DMS 273 (cell line): ENCODE measurements at regions not wholly inside any gene's neighbourhood (a gene's known extent, or its start where the extent isn't known, plus 50 kb on each side); places are given as distances from the start of the nearest gene placed in this dataset.
A peak's percentile ranks its signal among the peaks of the same experiment; 100 is the strongest.

Source experiments
- DNase-seq: peaks from one replicate; lab custom pipeline; 2025; ENCODE audit not compliant: unreplicated experiment; lab: John Stamatoyannopoulos, UW

GRCh38 chr9:126123927-126124326 lies 202.7 kb upstream of the MVB12B start:
- no peak for DNase-seq

GRCh38 chr9:126125177-126125576 lies 201.5 kb upstream of the MVB12B start:
- no peak for DNase-seq

GRCh38 chr9:126125577-126125976 lies 201.1 kb upstream of the MVB12B start:
- DNase-seq: peak; percentile 14

- no peak for DNase-seq
These were observed 200.6 kb upstream of the MVB12B start for GRCh38 chr9:126125992-126126409.

DNA sequence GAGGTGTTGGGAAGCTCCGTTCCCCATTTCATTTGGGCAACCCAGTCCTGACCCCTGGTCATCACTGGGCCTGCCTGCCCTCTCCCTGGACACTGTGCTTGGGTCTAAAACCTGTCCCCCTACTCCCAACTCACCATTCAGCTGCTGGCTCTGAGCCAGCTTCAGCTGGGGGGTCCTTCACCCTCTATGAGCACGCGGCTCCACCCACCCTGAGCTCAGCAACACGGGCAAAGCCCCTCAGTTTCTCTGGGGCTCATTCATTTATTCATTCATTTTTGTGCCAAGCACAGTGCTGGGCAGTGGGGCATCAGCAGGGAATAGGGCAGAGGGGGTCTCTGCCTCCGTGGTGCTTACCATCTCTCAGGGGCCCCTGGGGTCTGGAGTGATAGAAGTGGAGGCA lies 199.8 kb upstream of the MVB12B start:
- DNase-seq: no peak

GRCh38 chr9:126127591-126127990 lies 199.0 kb upstream of the MVB12B start:
- DNase-seq: no peak

- no peak for DNase-seq
These were observed 198.0 kb upstream of the MVB12B start for GRCh38 chr9:126128494-126129142.

- no peak for DNase-seq
These were observed 195.3 kb upstream of the MVB12B start for GRCh38 chr9:126131066-126132010.

DNA sequence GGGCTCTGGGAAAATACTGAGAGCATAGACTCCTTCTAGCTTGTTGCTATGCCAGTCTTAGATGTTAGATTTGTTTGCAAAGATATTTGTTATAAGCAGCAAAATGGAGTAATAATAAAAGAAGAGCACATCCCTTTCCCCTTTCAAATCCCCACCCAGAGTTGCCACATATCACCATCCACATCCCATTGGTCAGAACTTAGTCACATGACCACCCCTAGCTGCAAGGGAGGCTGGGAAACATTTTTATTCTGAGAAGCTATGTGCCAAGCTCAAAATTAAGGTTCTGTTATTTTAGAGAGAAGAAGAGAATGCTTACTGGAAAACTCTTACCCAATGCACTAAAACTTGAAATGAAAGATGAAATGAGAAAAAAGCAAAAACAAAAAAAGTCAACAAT lies 193.9 kb upstream of the MVB12B start:
- DNase-seq: no peak

GRCh38 chr9:126144196-126144595 lies 182.4 kb upstream of the MVB12B start:
- DNase-seq: no peak

GRCh38 chr9:126144603-126145456 lies 181.8 kb upstream of the MVB12B start:
- DNase-seq: no peak

DNA sequence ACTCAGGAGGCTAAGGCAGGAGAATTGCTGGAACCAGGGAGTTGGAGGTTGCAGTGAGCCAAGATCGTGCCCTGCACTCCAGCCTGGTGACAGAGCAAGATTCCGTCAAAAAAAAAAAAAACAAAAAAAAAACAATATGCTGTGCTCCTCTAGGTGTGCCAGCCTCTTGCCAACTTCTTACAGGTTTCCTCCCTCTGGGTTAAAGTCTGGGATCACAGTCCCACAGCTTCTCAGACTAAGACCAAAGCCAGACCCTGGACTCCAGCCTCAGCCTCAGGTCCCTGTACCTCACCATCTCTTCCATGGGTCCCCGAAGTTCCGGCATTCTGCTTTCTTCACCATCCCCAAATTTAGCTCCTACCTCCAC lies 180.8 kb upstream of the MVB12B start:
- DNase-seq: no peak

DNA sequence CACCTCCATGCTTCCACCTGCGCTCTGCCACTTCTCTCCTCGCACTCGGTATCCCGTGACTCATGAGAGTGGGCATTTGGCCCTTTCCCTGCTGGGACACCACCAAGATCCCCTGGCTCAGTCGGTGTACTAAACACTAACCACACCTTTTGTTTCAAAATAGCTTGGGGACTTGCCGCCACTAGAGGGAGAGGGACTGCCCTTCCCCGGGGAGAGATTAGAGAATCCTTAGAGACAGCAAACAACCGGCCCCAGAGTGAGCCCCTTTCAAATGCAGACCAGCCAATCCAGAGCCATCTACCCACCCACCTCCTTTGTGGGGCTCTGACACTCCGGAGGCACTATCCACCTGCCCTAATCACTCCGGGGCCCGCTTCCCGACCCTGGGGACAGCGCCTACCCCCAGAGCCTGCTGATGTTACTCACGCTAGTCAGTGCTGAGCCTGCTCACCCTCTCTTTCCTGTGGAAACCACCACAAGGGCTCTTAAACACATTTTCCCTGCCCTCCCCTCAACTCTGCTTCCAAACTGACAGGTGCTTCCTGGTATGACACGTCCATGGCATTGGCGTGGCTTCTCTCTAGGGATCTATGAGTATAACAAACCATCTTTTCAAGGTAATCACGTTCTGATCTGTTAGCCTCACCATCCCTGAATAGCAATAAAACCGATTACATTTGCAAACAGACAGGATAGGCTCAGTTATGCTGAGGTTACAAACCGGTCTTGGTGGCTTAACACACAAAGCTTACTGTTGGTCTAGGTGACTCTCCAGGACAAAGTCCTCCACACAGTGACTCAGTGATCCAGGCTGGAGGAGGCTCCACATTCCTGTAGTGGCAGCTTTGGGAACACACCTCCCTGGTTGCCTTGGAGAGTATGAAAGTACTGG lies 180.1 kb upstream of the MVB12B start:
- peak; percentile 30 for DNase-seq

DNA sequence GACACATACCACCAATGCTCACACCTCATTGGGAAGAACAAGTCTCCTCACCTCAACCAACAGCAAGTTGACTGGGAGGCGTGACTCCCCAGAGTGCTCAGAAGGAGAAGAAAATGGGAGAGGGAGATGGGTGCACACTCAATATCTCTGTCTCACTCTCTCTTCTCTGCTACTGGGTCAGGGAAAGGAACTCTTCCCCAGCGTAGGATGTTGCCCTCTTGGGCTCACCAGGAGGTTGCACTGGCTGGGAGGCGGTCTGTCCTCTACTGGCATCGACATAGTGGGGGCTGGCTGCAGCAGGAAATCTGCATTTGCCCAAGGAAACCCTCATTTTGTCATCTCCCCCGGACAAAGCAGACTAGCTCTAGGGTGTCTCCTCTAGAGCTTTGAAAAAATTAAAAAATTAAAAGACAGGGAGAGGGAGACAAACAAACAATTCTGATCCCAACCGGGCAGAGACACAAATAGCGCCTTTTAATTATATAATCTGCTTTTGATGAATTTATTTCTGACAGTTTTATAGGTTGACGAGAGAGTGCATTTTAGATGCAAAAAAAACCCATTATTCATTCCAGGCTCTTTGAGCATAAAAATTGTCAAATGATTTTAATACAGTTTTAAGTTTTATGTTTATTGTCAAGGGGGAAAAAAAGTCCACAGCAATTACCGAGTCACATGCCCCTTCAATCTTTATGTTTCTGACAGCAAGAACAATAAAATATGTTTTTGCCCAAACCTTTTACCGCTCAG lies 179.3 kb upstream of the MVB12B start:
- no peak for DNase-seq

DNA sequence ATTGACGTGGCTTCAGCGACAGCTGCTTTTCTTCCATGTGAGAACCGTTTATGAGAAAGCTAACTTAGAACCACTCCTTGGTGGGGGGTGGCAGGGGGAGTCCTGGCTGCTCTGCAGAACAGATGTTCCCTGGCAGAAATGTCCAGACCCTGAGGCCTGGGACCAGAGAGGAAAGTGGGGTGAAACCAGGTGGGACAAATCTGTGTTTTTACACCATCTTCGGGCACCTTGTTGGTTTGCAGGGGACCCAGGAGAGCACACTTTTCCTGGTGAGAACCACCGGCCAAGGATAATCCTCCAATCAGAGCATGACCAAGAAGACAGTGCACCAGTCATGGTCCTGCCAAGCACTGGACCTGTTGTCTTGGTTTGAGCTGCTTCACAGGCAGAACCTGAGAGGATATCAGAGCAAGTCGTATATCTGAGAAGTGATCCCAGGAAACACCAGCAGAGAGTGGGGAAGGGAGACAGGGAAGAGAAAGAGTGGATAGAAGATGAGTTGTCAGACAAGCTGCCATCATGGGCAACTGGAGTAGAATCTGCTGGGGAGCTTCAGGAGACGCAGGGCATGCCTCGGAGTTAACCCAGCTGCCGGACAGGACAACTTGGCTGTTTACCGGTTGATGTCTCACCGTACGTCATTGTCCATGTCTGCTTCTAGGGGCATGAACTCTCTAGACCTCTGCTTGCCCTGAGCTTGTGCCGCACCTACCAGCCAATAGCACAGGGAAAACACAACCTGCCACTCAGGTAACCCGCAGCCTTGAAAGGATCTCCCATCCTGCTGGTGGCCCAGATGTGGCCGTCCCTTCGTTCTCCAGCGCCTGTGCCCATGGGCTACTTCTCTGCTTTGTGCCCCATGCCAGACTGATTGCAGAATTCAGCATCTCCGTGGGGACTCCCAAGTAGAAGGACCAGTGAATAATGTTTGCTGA lies 178.4 kb upstream of the MVB12B start:
- no peak for DNase-seq

- DNase-seq: no peak
These were observed 177.6 kb upstream of the MVB12B start for GRCh38 chr9:126148994-126149393.

GRCh38 chr9:126149661-126150060 lies 177.0 kb upstream of the MVB12B start:
- peak; percentile 12 for DNase-seq

DNA sequence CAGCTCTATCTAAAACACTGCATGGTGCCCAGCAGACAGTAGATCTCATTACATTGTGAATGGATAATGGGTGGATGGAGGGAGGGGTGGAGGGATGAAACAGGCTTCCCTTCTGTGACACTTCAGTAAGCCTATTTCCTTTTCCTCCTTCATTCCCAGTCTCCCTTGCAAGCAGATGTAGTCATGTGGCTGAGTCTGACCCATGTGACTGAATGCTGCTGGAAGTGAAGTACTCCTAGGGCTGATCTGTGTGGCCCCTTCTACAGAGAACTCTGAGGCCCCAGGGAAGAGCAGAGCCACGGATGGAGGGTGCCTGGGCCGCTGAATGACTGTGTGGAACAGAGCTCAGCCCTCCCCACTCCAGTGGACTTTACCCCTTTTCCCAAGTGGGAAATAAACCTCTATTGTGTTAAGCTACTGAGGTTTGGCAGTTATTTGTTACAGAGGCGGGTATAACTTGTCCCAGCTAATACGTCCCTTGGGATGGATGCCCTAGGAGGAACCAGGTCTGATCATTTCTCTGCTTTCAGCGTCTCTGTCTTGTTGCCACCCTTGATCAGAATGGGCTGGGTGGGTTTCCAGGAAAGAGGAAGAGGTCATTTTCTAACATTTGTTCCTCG lies 176.1 kb upstream of the MVB12B start:
- peak; percentile 19 for DNase-seq
